ENCODE measurements at regions not wholly inside any gene's neighbourhood (a gene's known extent, or its start where the extent isn't known, plus 50 kb on each side); places are given as distances from the start of the nearest gene placed in this dataset.

GRCh38 chr4:71625005-71625404 lies 158.9 kb downstream of the GC start:
- no peak overlapping the region for H3K27ac ChIP-seq (ENCODE audit: low read depth, low read length)
- H3K9ac ChIP-seq (ENCODE audit: low read length): no peak overlapping the region
- no peaks in the 10 kb centered on the region for H3K4me1 ChIP-seq (ENCODE audit: control insufficient read depth in 1 of 2, insufficient read depth in 2 of 2, low read length in 2 of 2)
- DNase-seq (ENCODE audit: low read depth, low spot score) (no peak), ATAC-seq (no peak)
- no peaks in the 10 kb centered on the region for H3K36me3 ChIP-seq (ENCODE audit: control insufficient read depth in 1 of 2, insufficient read depth in 2 of 2, low read length in 2 of 2)
- H3K79me2 ChIP-seq (ENCODE audit: insufficient read depth, low read length): no peaks in the 10 kb centered on the region
- POLR2A ChIA-PET: no interaction called here
- no peak overlapping the region for H3K4me3 ChIP-seq (replicated peaks in 1 of 2; ENCODE audit: low read depth in 1 of 2, low read length in 2 of 2)
- H3K4me2 ChIP-seq (ENCODE audit: low read length): no peak overlapping the region
- no peak overlapping the region for H2AFZ ChIP-seq (ENCODE audit: low read depth, low read length, poor library complexity, severe bottlenecking)
- no peaks in the 10 kb centered on the region for H3K9me3 ChIP-seq (ENCODE audit: control insufficient read depth in 1 of 2, insufficient read depth in 1 of 2, low read depth in 1 of 2, low read length in 2 of 2)
- H3K27me3 ChIP-seq (ENCODE audit: insufficient read depth, low read length): no peaks in the 10 kb centered on the region
- RAD21 ChIA-PET (ENCODE audit: low non-redundant PET in 1 of 2, low total read pairs in 2 of 2, uncharacterized antibody in 2 of 2, unreplicated experiment in 2 of 2): no interaction called here
- CTCF ChIA-PET: no interaction called here
- intact Hi-C loops (cut with micrococcal nuclease): no loop called here
- TF ChIP-seq FOSL1 (IDR thresholded peaks at IDR 0.05; ENCODE audit: low read depth): no peak
- TF ChIP-seq SRF (IDR thresholded peaks at IDR 0.05; ENCODE audit: low read depth): no peak
- no peak for TF ChIP-seq SP1 (IDR thresholded peaks at IDR 0.05; ENCODE audit: low read depth)
- no peak for TF ChIP-seq CEBPB (IDR thresholded peaks at IDR 0.05; ENCODE audit: low read depth)
- no peak for TF ChIP-seq ZNF274 (IDR thresholded peaks at IDR 0.05; ENCODE audit: low read depth, low read length)
- TF ChIP-seq SIN3A (IDR thresholded peaks at IDR 0.05; ENCODE audit: low read depth): no peak
- no peak for TF ChIP-seq EZH2 (IDR thresholded peaks at IDR 0.05)
- TF ChIP-seq ELF1 (IDR thresholded peaks at IDR 0.05; ENCODE audit: borderline replicate concordance, low read depth): no peak
- TF ChIP-seq, protein P1, sequence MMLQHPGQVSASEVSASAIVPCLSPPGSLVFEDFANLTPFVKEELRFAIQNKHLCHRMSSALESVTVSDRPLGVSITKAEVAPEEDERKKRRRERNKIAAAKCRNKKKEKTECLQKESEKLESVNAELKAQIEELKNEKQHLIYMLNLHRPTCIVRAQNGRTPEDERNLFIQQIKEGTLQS (IDR thresholded peaks at IDR 0.05): no peak
- no peak for TF ChIP-seq CBX3 (IDR thresholded peaks at IDR 0.05; ENCODE audit: low read depth)
- no peak for TF ChIP-seq POLR2A (IDR thresholded peaks at IDR 0.05; ENCODE audit: borderline replicate concordance, extremely low read depth, insufficient read depth, insufficient read length)
- TF ChIP-seq YY1 (IDR thresholded peaks at IDR 0.05; ENCODE audit: extremely low read depth, insufficient replicate concordance, low read depth, low read length): no peak
- TF ChIP-seq, protein P2, sequence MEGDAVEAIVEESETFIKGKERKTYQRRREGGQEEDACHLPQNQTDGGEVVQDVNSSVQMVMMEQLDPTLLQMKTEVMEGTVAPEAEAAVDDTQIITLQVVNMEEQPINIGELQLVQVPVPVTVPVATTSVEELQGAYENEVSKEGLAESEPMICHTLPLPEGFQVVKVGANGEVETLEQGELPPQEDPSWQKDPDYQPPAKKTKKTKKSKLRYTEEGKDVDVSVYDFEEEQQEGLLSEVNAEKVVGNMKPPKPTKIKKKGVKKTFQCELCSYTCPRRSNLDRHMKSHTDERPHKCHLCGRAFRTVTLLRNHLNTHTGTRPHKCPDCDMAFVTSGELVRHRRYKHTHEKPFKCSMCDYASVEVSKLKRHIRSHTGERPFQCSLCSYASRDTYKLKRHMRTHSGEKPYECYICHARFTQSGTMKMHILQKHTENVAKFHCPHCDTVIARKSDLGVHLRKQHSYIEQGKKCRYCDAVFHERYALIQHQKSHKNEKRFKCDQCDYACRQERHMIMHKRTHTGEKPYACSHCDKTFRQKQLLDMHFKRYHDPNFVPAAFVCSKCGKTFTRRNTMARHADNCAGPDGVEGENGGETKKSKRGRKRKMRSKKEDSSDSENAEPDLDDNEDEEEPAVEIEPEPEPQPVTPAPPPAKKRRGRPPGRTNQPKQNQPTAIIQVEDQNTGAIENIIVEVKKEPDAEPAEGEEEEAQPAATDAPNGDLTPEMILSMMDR (IDR thresholded peaks at IDR 0.05 in 2 of 3, conservative IDR thresholded peaks at IDR 0.05 in 1 of 3; ENCODE audit: borderline replicate concordance in 1 of 3, insufficient read depth in 1 of 3, low read depth in 2 of 3, low read length in 2 of 3): no peak
- BruUV-seq (replicated peaks): no TSS peak
- no peaks in the 10 kb centered on the region for H3K9me2 ChIP-seq (ENCODE audit: insufficient read depth)
- H4K20me1 ChIP-seq (ENCODE audit: insufficient read depth): no peaks in the 10 kb centered on the region
